HG03066 (cell line): ENCODE measurements at regions not wholly inside any gene's neighbourhood (a gene's known extent, or its start where the extent isn't known, plus 50 kb on each side); places are given as distances from the start of the nearest gene placed in this dataset.
"Not testable (repeated sequence)": the region's sequence is repeated elsewhere in the genome, so short reads cannot be mapped to it uniquely, and the experiment has no call there.

Source experiments
- ATAC-seq: cut with Tn5 transposase; IDR thresholded peaks from one replicate; pipeline ENCODE4 v1.9.1; 2021; ENCODE audit warnings: low read depth; ENCODE audit not compliant: unreplicated experiment

DNA sequence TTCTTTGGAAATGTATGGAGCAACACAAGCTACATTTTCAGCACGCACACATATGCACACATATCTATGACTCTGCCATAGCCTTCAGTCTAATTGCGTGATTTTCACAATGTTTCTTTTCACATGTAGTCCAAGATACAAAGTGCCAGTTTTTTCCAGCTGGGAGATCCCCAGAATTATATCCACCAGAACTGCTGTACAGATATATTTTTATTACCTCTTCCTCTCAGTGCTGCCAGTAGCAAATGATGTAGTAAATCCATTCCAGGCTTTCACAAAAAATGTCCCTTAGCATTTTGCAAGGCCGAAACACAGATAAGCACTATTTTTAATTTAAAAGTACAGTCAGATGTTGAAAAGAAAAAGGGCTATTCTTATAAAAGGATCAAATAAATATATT is 719.8 kb upstream of the SEMA6D start:
- ATAC-seq, result no peak

DNA sequence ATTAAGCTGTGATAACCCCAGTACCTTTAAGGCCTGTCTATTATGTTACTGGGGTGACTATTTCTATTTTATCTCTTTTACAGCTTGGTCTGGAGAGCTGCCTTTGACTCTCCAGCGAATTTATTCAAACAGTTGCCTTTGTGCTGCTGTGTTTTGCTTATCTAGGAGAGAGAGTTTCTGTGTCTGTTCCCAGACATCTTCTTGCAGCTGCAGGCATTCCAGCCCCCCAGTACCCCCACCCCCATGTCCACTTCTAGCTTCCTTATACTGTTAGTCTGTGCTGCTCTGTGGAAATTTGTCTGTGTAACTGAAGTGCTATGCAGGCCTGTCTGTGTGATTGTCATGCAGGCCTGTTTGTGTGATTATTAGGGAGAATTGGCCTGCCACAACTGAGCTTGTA is 713.7 kb upstream of the SEMA6D start:
- ATAC-seq, result no peak

DNA sequence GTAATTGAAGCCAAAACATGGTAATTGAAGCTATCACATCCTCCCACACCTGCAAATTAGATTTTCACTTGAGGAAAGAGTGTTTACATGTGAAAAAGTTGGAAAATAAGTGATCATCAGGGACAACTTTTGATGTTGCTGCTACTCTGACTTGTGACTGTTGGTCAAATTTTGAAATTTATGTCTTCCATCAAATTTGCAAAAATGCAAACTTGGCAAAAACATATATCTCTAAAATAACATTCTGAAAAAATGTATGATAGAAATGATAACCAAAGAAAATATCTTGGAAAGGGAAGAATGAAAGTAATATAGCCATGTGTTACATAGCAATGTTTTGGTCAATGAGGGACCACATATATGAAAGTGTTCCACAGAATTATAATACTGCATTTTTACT is 703.9 kb upstream of the SEMA6D start:
- ATAC-seq, result no peak

DNA sequence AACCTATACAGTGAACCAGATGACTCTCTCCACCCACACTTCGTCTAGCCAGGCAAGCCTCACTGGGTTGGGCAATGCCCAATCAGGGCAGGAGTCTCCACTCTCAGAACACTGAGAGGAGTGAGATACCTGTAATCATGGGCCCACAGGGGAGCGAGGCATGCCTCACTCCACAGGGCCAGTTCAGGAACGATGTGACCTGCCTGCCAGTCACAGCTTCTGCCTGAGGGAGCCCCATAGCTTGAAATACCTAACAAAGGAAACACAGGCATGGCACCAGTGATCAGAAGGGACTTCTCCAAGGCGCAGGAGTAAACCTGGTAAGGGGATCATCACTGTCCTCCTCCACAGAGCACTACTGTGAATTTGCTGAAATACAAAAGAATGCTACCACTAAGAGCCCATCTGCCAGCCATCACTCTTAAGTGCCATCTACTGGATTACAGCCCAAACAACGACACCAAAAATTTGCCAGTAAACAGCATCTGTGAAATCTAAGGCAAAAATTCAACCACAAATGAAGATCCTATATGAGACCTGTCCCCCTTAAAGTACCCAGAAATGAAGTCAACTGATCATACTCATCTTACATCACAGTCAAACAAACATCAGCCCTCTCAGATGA is 689.9 kb upstream of the SEMA6D start:
- ATAC-seq, result no peak

DNA sequence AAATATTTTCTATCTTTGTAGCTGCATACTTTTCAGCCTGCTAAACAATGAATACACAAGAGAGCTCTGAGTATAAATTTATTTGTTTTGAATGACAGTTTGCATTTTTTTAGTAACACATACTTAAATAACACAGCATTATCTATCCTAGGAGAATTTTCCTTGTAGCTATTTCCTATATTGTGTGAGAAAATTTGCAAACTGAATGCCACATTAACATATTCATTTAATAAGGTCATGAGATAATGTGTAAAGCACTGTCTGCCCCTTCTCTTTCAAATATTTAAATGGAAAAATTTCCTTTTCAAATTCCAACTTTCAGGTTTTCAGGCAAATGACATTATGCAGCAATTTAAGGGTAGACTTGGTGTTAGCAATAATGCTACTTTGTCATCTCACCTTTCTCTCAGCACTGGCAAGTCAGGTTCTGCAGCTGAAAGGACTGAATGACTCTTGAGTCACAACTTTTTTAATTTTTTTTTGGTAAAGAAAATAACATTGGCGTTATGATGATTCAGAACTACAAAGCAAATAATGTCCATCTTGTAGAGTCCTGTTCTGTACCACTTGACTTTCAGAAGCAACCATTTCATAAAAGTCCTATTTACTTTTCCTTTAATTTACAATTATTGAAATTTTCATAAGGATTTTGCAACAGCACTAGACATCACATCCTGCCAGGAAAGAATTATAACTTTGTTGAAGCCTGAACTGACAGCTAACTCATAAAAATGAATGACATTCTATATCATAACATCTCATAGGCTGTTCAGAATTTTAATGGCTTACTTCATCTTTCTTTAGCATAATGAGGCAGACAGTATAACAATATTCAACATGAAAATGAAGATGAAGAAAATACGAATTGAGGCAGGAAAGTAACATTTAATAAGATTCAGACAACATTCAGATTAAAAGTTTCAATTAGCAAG is 681.6 kb upstream of the SEMA6D start:
- ATAC-seq, result no peak

DNA sequence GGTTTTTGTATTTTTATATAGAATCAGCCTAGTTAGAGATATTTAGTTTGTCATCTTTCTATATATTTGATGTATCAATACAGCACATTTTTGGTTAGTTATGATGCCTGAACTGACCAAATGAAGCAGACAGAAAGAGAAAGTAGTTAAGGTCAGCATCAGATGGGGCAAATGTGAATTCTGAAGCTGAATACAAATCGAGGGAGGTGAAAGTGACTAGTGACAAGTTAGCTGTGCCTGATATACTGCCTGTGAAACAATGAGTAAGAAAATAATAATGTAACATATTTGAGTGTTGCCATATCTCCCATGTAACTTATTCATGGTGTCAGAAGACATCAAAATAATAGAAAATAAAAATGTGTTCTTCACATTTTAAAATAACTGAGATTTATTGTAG is 680.3 kb upstream of the SEMA6D start:
- ATAC-seq, result no peak

DNA sequence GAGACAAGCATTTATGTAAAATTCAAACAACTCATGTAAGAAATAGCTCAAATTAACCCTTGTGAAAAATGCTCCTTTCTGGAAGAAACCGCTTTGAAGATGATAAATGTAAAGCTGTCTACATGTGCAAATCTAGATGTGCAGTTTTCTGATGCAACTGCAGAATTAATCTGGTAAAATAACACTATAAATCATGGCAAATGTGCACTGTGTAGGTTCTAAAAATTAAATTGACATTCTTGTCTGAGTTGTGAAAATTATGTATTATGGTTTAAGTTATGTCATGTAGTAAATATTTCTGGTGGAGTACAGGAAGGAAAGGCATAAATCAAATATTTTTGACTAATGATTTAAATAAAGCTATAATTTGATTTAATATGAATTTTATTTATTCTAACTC is 678.1 kb upstream of the SEMA6D start:
- no peak for ATAC-seq

DNA sequence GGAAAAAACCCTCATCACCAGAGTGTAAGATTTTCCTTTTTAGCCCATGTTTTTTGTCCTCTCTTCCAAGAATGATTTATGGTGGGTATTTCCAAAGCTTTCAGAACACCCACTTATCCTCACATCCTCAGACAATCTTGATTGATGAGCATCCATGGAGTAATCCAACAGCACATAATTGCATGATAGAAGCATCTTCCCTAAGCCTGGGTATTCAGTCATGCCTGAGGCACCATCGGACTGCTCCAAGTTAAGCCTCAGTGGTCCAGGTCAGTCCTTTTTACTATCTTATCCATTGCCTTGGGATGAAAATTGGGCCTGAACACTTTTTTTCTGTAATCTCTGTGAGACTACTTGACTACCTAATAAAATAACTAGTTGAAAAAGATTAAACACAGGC is 676.0 kb upstream of the SEMA6D start:
- no peak for ATAC-seq

DNA sequence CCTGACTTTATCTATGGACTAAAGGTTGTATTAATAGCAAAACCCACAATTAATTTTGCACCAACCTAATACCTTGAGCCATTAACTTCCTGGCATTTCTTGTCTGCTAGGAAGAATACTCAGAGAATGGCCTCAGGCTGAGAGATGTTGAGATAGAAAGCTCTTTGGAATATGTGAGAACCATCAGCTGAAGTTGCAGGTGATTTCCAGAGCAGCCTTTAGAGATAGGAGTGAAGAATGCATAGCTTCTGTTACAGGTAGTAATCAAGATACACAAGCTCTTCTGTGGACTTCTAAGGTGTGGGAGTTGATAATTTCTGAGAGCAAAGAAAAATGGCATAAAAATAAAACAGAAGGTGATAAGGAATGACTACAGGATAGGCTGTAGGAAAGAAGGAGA is 669.3 kb upstream of the SEMA6D start:
- not testable (repeated sequence) for ATAC-seq

DNA sequence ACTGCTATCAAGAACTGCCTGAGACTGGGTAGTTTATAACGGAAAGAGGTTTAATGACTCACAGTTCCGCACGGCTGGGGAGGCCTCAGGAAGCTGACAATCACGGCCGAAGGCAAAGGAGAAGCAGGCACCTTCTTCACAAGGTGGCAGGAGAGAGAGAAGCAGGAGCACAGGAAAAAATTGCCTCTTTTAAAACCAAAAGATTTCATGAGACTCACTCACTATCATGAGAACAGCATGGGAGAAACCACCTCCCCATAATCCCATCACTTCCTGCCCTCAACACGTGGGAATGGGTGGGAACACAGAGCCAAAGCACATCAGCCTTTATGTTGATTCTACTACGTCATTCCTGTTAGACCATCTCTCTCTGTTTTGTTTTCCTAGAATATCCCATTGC is 650.9 kb upstream of the SEMA6D start:
- no peak for ATAC-seq

DNA sequence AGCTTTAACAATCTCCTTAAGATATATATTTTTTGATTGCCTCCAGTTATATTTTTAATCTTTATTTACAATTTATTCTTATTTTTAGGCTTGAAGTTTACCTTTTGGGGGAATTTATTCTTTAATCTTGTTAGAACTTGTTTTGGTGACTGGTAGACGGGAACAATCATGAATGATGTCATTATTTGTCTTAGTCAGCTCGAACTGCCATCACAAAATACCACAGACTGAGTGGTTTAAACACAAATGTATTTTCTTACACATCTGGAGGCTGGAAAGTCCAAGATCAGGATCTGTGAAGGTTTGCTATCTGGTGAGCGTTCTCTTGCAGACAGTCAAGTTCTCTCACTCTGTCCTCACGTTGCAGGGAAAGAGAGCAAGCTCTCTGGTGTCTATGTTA is 639.5 kb upstream of the SEMA6D start:
- not testable (repeated sequence) for ATAC-seq

DNA sequence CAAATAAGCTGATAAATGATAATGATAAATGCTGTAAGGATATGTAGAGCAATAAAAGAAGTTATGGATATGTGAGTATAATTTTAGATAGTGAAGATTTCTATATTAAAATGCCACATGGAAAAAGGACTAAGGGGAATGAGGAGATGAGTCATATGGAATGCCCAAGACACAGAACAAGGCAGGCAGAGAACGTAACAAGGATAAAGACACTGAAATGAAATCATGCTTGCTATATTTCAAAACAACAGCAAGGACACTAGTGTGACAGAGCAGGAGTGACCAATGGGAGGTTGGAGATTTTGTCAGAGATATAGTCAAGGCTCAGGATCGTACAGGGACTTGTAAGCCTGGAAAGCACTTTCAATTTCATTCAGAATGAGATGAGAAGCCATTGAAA is 621.5 kb upstream of the SEMA6D start:
- ATAC-seq, result no peak

DNA sequence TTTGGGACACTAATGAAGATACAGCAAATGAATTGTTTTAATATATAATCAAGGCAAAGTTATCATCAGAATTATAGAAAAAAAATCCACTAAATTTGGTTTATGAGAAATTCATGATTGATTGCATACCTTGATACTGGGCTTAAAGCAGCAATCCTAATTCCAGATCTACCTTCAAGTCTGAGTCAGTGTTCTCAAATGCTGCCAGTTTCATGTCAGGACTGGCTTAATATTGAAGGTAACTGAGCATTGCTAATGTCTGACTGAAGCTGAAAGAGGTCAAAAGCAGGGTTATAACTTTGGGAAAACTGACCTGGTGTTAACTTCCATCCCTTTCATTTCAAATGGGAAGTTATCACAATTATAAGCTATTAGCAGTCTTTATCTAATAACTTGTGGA is 618.8 kb upstream of the SEMA6D start:
- not testable (repeated sequence) for ATAC-seq

DNA sequence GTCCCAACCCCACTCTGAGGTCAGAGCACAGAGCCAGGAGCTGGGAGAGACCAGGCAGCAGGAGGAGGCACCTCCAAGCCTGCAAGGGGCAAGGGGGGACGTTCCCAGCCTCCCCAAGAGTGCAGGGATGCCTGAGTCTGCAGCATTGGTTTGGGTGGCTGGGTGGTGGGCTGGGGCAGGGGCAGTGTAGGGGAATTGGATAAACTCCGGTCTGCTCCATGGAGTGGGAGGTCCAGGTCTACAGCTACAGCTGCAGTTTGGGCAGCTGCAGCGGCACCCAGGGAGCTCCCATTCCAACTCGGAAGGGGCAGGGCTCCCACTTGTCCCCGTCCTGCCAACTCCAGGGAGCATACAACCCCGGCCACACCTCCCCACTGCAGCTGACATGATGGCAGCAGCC is 617.5 kb upstream of the SEMA6D start:
- not testable (repeated sequence) for ATAC-seq

DNA sequence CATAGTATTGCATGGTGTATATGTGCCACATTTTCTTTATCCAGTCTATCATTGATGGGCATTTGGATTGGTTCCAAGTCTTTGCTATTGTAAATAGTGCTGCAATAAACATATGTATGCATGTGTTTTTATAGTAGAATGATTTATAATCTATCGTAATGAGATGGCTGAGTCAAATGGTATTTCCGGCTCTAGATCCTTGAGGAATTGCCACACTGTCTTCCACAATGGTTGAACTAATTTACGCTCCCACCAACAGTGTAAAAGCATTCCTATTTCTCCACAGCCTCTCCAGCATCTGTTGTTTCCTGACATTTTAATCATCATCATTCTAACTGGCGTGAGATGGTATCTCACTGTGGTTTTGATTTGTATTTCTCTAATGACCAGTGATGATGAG is 608.5 kb upstream of the SEMA6D start:
- ATAC-seq, result not testable (repeated sequence)

DNA sequence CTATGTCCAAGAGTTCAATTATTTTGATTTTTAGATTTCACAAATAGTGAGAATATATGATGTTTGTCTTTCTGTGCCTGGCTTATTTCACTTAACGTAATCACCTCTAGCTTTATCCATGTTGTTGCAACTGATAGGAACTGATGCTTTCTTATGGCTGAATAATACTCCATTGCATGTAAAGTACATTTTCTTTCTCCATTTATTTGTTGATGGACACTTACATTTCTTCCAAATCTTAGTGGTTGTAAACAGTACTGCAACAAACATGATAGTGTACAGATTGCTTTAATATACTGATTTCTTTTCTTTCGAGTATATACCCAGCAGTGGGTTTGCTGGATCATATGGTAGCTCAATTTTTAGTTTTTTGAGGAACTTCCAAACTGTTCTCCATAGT is 600.6 kb upstream of the SEMA6D start:
- ATAC-seq, result no peak

DNA sequence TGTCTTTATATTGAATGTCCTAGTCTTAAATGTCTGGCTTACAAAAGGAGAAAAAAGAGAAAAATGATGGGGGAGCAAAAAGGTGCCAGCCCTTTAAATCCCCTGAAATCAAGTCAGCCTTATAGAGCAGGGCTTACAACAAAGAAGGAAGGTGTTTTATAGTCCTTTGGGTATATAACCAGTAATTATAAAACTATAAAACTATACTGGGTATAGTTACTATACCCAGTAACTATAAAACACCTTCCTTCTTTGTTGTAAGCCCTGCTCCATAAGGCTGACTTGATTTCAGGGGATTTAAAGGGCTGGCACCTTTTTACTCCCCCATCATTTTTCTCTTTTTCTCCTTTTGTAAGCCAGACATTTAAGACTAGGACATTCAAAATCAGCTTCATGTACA is 598.0 kb upstream of the SEMA6D start:
- no peak for ATAC-seq

DNA sequence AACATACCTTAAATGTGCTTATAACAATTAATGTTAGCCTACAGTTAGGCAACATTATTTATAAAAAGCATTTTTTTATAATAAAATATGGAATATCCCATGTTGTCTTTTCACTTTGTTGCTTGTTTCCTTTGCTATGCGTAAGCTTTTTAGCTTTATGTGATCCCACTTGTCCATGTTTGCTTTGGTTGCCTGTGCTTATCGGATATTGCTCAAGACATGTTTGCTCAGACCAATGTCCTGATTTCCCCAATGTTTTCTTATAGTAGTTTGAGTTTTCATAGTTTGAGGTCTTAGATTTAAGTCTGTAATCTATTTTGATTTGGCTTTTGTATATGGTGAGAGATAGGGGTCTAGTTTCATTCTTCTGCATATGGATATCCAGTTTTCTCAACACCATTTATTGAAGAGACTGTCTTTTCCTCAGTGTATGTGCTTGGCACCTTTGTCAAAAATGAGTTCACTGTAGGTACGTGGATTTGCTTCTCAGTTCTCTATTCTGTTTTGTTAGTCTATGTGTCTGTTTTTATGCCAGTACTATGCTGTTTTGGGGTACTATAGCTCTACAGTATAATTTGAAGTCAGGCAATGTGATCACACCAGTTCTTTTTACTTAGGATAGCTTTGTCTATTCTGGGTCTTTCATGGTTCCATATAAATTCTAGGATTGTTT is 592.7 kb upstream of the SEMA6D start:
- no peak for ATAC-seq

DNA sequence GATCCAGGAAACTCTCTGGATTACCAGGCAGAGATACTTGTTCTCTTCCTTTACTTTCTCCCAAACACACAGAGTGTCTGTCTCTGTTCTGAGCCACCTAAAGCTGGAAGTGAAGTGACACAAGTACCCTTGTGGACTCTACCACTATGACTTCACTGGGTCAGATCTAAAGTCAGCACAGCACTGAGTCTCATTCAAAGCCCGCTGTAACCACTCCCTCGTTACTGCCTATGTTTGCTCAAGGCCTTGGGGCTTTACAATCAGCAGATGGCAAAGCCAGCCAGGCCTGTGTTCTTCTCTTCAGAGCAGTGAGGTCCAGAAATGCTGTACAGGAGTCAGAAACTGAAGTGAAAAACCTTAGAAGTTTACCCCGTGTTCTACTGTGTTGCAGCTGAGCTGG is 588.3 kb upstream of the SEMA6D start:
- no peak for ATAC-seq

DNA sequence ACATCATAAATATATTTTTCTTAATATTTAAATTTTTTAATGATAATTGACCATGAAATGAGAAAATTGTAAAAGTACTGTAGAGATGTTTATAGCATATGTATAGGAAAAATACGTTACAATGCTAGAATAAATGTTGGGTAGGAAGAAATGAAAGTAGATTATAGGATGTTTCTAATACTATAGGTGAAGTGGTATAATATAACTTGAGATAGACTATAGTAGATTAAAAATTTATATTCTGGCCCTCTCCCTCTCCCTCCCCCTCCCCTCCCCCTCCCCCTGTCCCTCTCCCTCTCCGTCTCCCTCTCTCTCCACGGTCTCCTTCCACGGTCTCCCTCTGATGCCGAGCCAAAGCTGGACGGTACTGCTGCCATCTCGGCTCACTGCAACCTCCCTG is 585.9 kb upstream of the SEMA6D start:
- not testable (repeated sequence) for ATAC-seq

DNA sequence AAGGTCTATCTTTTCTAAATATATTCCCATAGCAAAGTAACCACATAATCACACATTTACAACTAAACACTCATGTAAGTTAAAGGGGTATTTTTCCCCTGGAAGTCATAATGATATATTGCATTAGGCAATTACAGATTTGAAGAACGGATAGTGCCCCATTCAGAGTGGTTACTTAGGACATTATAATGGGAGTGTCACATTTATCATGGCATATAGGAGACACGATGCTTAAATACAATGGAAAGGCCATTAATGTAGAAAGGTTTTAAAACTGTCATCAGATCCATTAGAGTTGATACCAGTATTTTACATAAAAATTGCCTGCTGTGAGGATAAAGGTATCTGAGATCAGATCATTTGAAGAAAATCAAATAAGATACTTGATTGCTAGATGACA is 582.0 kb upstream of the SEMA6D start:
- no peak for ATAC-seq

DNA sequence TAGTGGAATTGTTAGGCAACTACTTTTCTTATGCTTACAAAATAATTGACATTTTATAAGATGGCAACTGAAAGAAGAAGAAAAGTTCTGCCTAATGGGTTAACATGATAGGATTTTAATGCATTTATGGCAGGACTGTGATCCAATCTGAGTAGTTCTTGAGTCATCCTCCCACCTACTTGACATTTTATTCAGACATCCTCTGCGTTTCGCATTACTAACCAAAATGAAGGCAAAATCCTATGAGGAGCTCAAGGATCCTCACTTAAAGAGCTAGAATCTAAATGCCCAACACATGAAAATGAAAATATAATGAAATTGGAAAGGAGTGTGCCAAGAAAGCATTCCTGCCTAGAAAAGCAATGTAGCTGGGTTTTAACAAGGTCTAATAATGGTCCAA is 581.1 kb upstream of the SEMA6D start:
- no peak for ATAC-seq
